OCI-LY3 (cell line): ENCODE measurements at regions not wholly inside any gene's neighbourhood (a gene's known extent, or its start where the extent isn't known, plus 50 kb on each side); places are given as distances from the start of the nearest gene placed in this dataset.

Source experiments
- H2AFZ ChIP-seq: fragments of 200-600, 300-600 bp; shearing (Covaris generic); 2 replicates; pipeline ENCODE4 v1.6.0; 2014; ENCODE audit warnings: antibody characterized with exemption, low read depth, low read length
- H3K27ac ChIP-seq: fragments of 200-600, 300-600 bp; sonication (generic); 2 replicates; pipeline ENCODE4 v1.5.1; 2014; ENCODE audit warnings: mild to moderate bottlenecking, low read length, moderate library complexity, mixed read lengths
- H3K27me3 ChIP-seq: fragments of 200-600, 300-600 bp; sonication (generic); 2 replicates; pipeline ENCODE4 v1.6.1; 2014; ENCODE audit warnings: low read depth, low read length, mixed read lengths
- H3K36me3 ChIP-seq: fragments of 200-600, 300-600 bp; sonication (generic); replicated peaks from 2 replicates; pipeline ENCODE3; 2014; ENCODE audit warnings: low read depth, low read length, mixed read lengths
- H3K4me1 ChIP-seq: fragments of 300-600, 200-600 bp; sonication (generic); 2 replicates; pipeline ENCODE4 v1.6.1; 2014; ENCODE audit warnings: low read length, mixed read lengths
- H3K4me2 ChIP-seq: fragments of 200-600, 300-600 bp; sonication (generic); 2 replicates; pipeline ENCODE4 v1.6.1; 2014; ENCODE audit warnings: low read length, mixed read lengths
- H3K4me3 ChIP-seq: fragments of 300-600, 200-600 bp; sonication (generic); 2 replicates; pipeline ENCODE4 v1.5.1; 2014; ENCODE audit warnings: antibody characterized with exemption, mild to moderate bottlenecking, low read length, moderate library complexity
- H3K79me2 ChIP-seq: fragments of 300-600, 200-600 bp; shearing (Covaris generic); 2 replicates; pipeline ENCODE4 v1.6.1; 2014; ENCODE audit warnings: mild to moderate bottlenecking, low read length, mixed read lengths
- H3K9ac ChIP-seq: fragments of 300-600, 200-600 bp; shearing (Covaris generic); 2 replicates; pipeline ENCODE4 v1.6.0; 2014; ENCODE audit warnings: mild to moderate bottlenecking, low read length, moderate library complexity
- H3K9me3 ChIP-seq: fragments of 200-600, 300-600 bp; shearing (Covaris generic); 2 replicates; pipeline ENCODE4 v1.6.1; 2014; ENCODE audit warnings: low read length, mixed read lengths; ENCODE audit not compliant: insufficient read depth
- H4K20me1 ChIP-seq: fragments of 200-600, 300-600 bp; sonication (generic); 2 replicates; pipeline ENCODE4 v1.6.1; 2016; ENCODE audit warnings: low read length, mixed read lengths; ENCODE audit not compliant: insufficient read depth
- CTCF ChIP-seq: fragments of 200-600, 300-600 bp; sonication (generic); IDR thresholded peaks from 2 replicates; pipeline ENCODE4 v1.5.1; 2014; ENCODE audit warnings: antibody characterized with exemption, low read length, low read depth
- EZH2phosphoT487 ChIP-seq: fragments of 200-600 bp; shearing (Covaris generic); IDR thresholded peaks from 2 replicates; pipeline ENCODE4 v1.6.1; 2018; ENCODE audit warnings: antibody characterized with exemption, mixed run types, low read depth

GRCh38 chr5:68419637-68420452 is 204.3 kb downstream of the PIK3R1 start:
- H3K36me3 ChIP-seq = no peaks in the 10 kb centered on the region
- H3K27me3 ChIP-seq = no peaks in the 10 kb centered on the region
- TF ChIP-seq CTCF (no peak), EZH2phosphoT487 (no peak)
- H3K4me2 ChIP-seq = no peak overlapping the region; the same call in 1 of the 2 replicates
- H3K79me2 ChIP-seq = no peaks in the 10 kb centered on the region
- H4K20me1 ChIP-seq = no peaks in the 10 kb centered on the region
- no peak overlapping the region for H3K27ac ChIP-seq
- H2AFZ ChIP-seq = no peak overlapping the region
- H3K9ac ChIP-seq = no peak overlapping the region
- H3K4me3 ChIP-seq = no peak overlapping the region
- no peaks in the 10 kb centered on the region for H3K9me3 ChIP-seq
- H3K4me1 ChIP-seq = no peaks in the 10 kb centered on the region; the same call in 1 of the 2 replicates

GRCh38 chr5:68420476-68421344 is 205.2 kb downstream of the PIK3R1 start:
- H3K9ac ChIP-seq = no peak overlapping the region
- no peaks in the 10 kb centered on the region for H3K9me3 ChIP-seq
- H3K27me3 ChIP-seq = no peaks in the 10 kb centered on the region
- H4K20me1 ChIP-seq = no peaks in the 10 kb centered on the region
- H3K4me1 ChIP-seq = peaks cover 8% of the 10 kb centered on the region
- TF ChIP-seq CTCF (no peak), EZH2phosphoT487 (no peak)
- H3K27ac ChIP-seq = no peak overlapping the region
- no peak overlapping the region for H3K4me3 ChIP-seq
- H3K36me3 ChIP-seq = no peaks in the 10 kb centered on the region
- no peak overlapping the region for H2AFZ ChIP-seq
- no peak overlapping the region for H3K4me2 ChIP-seq
- H3K79me2 ChIP-seq = no peaks in the 10 kb centered on the region

GRCh38 chr5:68421485-68422220 is 206.1 kb downstream of the PIK3R1 start:
- no peak overlapping the region for H2AFZ ChIP-seq

More at GRCh38 chr5:68421485-68422220, 206.1 kb downstream of the PIK3R1 start:
- no peak overlapping the region for H3K9ac ChIP-seq
- peaks cover 8% of the 10 kb centered on the region for H3K4me1 ChIP-seq
- TF ChIP-seq EZH2phosphoT487 (no peak), CTCF (no peak)
- H3K79me2 ChIP-seq = no peaks in the 10 kb centered on the region
- no peaks in the 10 kb centered on the region for H4K20me1 ChIP-seq
- no peak overlapping the region for H3K4me2 ChIP-seq
- H3K4me3 ChIP-seq = no peak overlapping the region
- H3K36me3 ChIP-seq = no peaks in the 10 kb centered on the region
- H3K27me3 ChIP-seq = no peaks in the 10 kb centered on the region
- H3K9me3 ChIP-seq = no peaks in the 10 kb centered on the region
- H3K27ac ChIP-seq = no peak overlapping the region
